MM.1S (cell line): ENCODE measurements at regions not wholly inside any gene's neighbourhood (a gene's known extent, or its start where the extent isn't known, plus 50 kb on each side); places are given as distances from the start of the nearest gene placed in this dataset.

Experiments used
- DNase-seq: peaks from one replicate; pipeline ENCODE4 v3.0.0-alpha.2; 2015
- H2AFZ ChIP-seq: fragments of 300-600 bp; sonication (generic); 2 replicates; pipeline ENCODE4 v1.6.0; 2016; ENCODE audit warnings: antibody characterized with exemption, low read length
- H3F3A ChIP-seq: fragments of 300-600 bp; sonication (generic); 2 replicates; pipeline ENCODE4 v1.6.1; 2016; ENCODE audit warnings: mild to moderate bottlenecking, antibody characterized with exemption, low read length, moderate library complexity, mixed read lengths; ENCODE audit not compliant: insufficient read depth
- H3K27ac ChIP-seq: fragments of 300-600 bp; sonication (generic); 2 replicates; pipeline ENCODE4 v1.5.1; 2016; ENCODE audit warnings: mild to moderate bottlenecking, low read length
- H3K27me3 ChIP-seq: fragments of 300-600 bp; sonication (generic); replicated peaks from 2 replicates; pipeline ENCODE4 v1.6.0; 2016; ENCODE audit warnings: low read length; ENCODE audit not compliant: insufficient read depth
- H3K36me3 ChIP-seq: fragments of 300-600 bp; sonication (generic); replicated peaks from 2 replicates; pipeline ENCODE4 v1.6.1; 2016; ENCODE audit warnings: mild to moderate bottlenecking, low read length, mixed read lengths; ENCODE audit not compliant: insufficient read depth
- H3K4me1 ChIP-seq: fragments of 300-600 bp; sonication (generic); 2 replicates; pipeline ENCODE4 v1.6.1; 2016; ENCODE audit warnings: low read length, mixed read lengths
- H3K4me2 ChIP-seq: fragments of 300-600 bp; sonication (generic); 2 replicates; pipeline ENCODE4 v1.6.0; 2016; ENCODE audit warnings: low read depth, low read length
- H3K4me3 ChIP-seq: fragments of 300-600 bp; sonication (generic); 2 replicates; pipeline ENCODE4 v1.5.1; 2016; ENCODE audit warnings: low read length, mixed read lengths
- H3K79me2 ChIP-seq: fragments of 300-600 bp; sonication (generic); 2 replicates; pipeline ENCODE4 v1.6.1; 2016; ENCODE audit warnings: mixed run types, low read length, mixed read lengths
- H3K9ac ChIP-seq: fragments of 300-600 bp; sonication (generic); 2 replicates; pipeline ENCODE4 v1.6.1; 2016; ENCODE audit warnings: low read length, mixed read lengths
- H3K9me2 ChIP-seq: fragments of 300-600 bp; sonication (generic); replicated peaks from 2 replicates; pipeline ENCODE4 v1.6.1; 2016; ENCODE audit warnings: mild to moderate bottlenecking, low read length, mixed read lengths; ENCODE audit not compliant: insufficient read depth
- H3K9me3 ChIP-seq: fragments of 300-600 bp; sonication (generic); replicated peaks from 2 replicates; pipeline ENCODE4 v1.6.1; 2016; ENCODE audit warnings: mild to moderate bottlenecking, low read length, mixed read lengths; ENCODE audit not compliant: insufficient read depth
- H4K20me1 ChIP-seq: fragments of 300-600 bp; sonication (generic); 2 replicates; pipeline ENCODE4 v1.6.1; 2016; ENCODE audit warnings: mild to moderate bottlenecking, low read length, moderate library complexity, mixed read lengths; ENCODE audit not compliant: insufficient read depth
- CTCF ChIP-seq: fragments of 300-600 bp; sonication (generic); IDR thresholded peaks from 2 replicates; pipeline ENCODE4 v1.5.1; 2016; ENCODE audit warnings: antibody characterized with exemption, low read length, mixed read lengths
- EZH2 ChIP-seq: fragments of 300-600 bp; sonication (generic); optimal IDR thresholded peaks from 2 replicates; pipeline ENCODE3; 2017; ENCODE audit warnings: low read depth, mild to moderate bottlenecking, antibody characterized with exemption, low read length, mixed read lengths
- EZH2phosphoT487 ChIP-seq: fragments of 300-600 bp; sonication (generic); IDR thresholded peaks from 2 replicates; pipeline ENCODE4 v1.6.1; 2018; ENCODE audit warnings: antibody characterized with exemption, low read length

- H3K4me3 ChIP-seq: no peak overlapping the region
- TF ChIP-seq EZH2: no peak
- TF ChIP-seq CTCF: no peak
- no peak for TF ChIP-seq EZH2phosphoT487
Measured at GRCh38 chr4:83657336-83657735, 121.4 kb downstream of the GPAT3 start.

More at GRCh38 chr4:83657336-83657735, 121.4 kb downstream of the GPAT3 start:
- no peak overlapping the region for H2AFZ ChIP-seq
- DNase-seq: no peak
- no peaks in the 10 kb centered on the region for H3K4me1 ChIP-seq
- H3K36me3 ChIP-seq: no peaks in the 10 kb centered on the region
- no peaks in the 10 kb centered on the region for H3K9me3 ChIP-seq
- no peak overlapping the region for H3K27ac ChIP-seq
- H4K20me1 ChIP-seq: no peaks in the 10 kb centered on the region
- H3K27me3 ChIP-seq: no peaks in the 10 kb centered on the region
- no peaks in the 10 kb centered on the region for H3F3A ChIP-seq
- H3K9ac ChIP-seq: no peak overlapping the region
- H3K79me2 ChIP-seq: no peaks in the 10 kb centered on the region
- H3K4me2 ChIP-seq: no peak overlapping the region
- H3K9me2 ChIP-seq: no peaks in the 10 kb centered on the region
